IPS-NIHi7 (cell line): ENCODE measurements at regions not wholly inside any gene's neighbourhood (a gene's known extent, or its start where the extent isn't known, plus 50 kb on each side); places are given as distances from the start of the nearest gene placed in this dataset.
"Not testable (repeated sequence)": the region's sequence is repeated elsewhere in the genome, so short reads cannot be mapped to it uniquely, and the experiment has no call there.

Experiments used
- DNase-seq: peaks from one replicate; pipeline ENCODE4 v3.0.0; 2012; ENCODE audit warnings: mixed read lengths; ENCODE audit errors: extremely low spot score

- DNase-seq: not testable (repeated sequence)
Observed at GRCh38 chr4:52157071-52157470, 106.0 kb downstream of the SPATA18 start.

DNA sequence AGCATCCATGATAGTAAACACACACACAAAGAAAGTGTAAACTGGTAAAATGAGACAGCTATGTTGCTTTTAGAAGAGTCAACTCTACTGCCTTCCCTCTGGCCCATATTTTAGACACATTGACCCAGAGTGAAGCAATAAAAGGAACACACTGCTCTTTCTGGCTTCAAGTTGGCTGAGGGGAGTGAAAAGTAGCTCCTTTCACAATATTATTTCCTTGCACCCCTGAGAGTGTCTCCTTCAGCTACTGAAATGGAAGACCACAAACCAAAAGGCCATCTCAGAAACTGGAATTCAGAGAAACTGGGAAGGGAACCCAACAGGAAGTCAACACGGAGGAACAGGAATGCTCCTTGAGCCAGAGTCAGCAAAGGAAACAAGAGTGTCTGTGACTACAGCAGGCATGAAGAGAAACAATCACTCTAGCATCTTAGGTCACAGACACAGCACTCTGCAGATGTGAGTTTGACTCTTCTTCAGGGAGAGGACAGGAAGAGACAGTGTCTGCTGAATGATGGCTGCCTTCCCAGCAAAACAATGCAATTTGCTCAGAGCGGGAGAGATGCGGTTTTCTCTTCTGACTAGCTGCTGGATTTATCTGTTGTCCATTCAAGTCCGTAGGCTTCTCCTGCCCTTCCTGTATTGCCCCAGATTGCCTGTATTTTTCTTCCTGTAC, 106.7 kb downstream of the SPATA18 start:
- DNase-seq: no peak

DNA sequence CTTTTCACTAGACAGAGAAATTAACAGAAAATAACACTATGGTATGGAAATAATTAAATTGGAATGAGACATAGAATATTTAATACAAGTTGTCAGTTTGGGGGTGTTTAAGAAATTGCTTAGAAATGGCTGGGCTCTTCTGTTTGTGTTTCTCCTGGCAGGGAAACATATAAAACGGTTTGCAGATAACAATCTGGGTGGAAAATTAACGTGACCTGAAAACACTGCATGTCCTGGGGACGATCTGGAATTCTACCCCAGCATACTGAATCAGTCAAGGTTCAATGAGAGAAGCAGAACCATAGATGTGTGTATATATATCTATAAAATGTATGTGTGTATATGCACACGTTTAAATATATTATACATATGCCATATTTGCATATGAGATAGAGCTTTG, 109.8 kb downstream of the SPATA18 start:
- DNase-seq: no peak

- no peak for DNase-seq
Observed at GRCh38 chr4:52164116-52164515, 113.0 kb downstream of the SPATA18 start.

DNA sequence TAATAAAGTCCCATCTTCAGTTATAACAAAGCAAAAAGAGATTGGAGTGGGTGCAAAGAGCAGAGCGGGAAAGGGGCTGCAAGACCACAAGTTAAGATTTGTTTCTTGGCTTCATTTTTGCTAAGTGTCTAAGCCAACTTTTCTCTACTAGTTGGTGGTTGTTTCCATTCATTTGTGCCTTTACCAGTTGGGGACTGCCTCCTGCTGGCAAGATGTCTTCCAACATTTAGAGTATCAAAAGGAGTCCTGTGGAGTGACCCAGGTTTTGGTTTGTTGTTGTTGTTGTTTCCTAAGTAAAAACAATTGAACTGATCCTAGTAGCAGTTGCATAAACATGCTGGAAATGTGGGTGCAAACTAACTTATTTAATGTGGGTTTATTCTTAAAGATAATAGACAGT, 121.1 kb downstream of the SPATA18 start:
- peak; percentile 31 for DNase-seq

DNA sequence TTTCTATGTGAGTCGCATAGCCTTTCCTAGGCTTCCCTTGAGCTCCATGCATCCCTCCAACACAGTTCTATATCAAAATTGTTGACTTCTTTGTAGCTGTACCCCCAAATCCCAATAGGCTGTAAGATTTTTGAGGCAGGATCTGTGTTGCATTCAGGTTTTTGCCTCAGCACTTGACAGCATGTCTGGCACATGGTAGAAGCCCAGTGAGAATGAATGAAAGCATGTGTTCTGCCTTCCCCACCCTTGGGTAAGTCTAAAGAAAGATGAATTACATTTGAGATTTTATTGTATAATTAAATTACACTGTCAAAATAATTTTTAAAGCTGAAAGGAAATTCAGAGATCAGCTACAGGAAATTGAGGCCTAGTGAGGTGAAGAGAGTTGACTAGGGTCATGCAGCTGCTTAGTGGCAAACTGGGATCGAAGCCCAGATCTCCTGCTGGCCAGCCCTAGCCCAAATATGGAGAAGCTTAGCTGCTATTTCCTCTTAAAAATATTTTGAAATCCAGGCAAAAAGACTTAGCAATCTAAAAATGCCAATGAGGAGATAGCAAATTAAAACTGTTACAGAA, 122.5 kb downstream of the SPATA18 start:
- no peak for DNase-seq

DNA sequence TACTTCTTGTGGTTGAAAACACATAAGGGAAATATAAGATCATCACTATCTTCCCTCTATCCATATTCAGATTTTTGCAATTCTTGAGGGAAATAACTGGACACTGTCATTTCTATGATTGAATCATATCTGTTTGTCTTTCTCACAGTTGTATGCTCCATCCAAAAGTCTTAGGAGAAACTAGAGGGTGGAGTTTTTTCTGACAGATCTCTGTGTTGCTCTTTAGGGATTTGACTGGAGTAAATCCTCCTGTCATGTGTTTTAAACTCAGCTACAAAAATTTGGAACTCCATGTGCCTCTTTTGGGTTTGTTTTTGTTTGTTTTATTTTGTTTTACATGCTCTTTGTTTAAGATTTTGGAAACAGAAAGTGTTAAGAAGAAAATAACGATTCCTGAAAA, 136.5 kb downstream of the SPATA18 start:
- DNase-seq: no peak

DNA sequence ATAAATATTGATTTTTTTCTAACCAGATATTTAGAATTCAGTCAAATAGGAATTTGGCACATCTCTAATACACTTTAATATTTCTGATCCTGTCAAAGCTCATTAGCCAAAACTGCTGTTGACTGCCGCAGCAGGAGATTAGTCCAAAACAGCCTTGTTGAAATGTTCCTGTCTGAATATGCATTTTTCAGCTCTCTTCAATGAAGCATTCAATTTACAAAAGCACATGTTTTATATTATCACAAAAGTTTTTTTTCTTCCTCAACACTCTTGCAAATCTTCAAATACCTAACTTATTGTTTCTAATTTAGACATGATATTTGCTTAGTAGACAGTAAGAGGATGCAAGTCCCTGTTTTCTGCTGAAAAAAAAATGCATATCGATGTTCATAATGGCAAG, 140.9 kb downstream of the SPATA18 start:
- DNase-seq: no peak

DNA sequence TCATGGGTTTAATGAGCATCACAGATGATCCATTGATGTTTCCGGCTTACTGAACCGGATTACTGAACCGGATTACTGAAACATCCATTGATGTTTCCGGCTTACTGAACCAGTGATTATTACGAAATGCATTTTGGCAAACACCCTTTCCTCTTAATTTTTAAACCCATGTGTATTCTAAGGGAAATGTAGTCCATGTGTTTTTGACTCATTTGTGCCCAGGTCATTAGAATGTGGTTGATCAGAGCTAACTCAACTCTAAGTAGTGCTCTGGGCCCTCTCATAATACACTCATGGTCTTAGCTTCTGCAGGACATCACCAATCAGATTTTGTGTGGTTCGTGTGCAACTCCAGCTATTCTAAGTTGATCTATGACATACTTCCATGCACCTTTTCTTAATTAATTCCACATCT, 141.6 kb downstream of the SPATA18 start:
- DNase-seq: no peak

DNA sequence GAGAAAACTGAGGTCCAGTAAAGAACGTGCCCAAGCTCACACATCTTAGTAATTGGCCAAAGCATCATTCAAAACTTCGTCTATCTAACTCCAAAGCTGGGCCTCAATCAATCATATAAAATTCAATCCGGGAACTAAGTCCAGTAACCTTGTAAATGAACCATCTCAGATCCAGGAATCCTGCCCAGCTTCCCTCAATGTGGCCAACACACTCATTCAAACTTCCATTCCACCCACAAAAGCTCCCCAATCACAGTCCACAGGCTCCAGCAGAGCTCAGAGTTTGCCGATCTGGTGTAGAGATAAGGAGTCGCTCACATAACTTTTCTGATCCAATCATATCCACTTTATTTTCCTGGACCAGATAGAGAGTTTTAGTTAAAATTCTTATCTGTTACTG, 144.8 kb downstream of the SPATA18 start:
- no peak for DNase-seq

- DNase-seq: no peak
Observed at GRCh38 chr4:52196606-52197130, 145.6 kb downstream of the SPATA18 start.

GRCh38 chr4:52197306-52197705, 146.2 kb downstream of the SPATA18 start:
- DNase-seq: no peak

DNA sequence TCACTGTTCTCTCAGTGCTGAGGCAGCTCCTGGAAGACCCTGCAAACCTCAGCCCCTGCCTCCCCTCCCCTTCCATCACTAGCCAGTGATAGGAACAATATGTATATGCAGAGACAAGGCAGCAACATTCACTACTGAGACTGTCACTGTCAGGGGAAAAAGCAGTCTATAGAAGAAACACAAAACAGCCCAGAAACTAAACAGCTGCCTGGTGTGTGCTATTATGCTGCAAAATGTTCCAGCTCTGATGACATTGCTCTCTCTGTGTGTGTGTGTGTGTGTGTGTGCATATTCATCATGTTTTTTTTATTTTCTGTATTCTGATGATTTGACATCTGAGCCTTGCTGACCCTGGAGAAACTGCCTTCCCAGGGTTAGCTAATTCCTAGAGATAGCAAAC, 147.2 kb downstream of the SPATA18 start:
- no peak for DNase-seq

DNA sequence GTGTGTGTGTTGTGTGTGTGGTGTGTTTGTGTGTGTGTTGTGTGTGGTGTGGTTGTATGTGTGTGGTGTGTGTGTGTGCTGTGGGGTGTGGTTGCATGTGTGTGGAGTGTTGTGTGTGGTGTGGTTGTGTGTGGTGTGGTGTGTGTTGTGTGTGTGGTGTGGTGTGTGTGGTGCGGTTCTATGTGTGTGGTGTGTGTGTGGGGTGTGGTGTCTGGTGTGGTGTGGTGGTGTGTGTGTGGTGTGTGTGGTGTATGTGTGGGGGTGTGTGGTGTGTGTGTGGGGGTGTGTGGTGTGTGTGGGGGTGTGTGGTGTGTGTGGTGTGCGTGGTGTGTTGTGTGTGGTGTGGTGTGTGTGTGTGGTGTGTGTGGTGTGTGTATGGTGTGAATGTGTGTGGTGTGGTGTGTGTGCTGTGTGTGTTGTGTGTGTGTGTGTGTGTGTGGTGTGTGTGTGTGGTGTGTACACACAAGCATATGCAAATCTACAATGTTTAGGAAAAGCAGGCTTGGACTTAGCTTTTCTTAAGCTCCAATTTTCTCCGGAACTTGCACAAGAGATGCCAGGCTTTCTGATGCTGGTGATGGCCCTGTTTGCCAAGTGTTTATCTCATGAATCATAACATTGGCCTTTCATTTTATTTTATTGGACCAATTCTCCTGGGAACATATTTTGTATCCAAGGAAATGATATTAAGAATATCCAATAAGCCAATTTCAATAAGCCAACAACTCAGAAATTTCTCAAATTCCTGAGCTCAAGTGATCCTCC, 148.7 kb downstream of the SPATA18 start:
- no peak for DNase-seq

GRCh38 chr4:52200339-52200725, 149.2 kb downstream of the SPATA18 start:
- no peak for DNase-seq

GRCh38 chr4:52201715-52202114, 150.6 kb downstream of the SPATA18 start:
- DNase-seq: peak; percentile 44

DNA sequence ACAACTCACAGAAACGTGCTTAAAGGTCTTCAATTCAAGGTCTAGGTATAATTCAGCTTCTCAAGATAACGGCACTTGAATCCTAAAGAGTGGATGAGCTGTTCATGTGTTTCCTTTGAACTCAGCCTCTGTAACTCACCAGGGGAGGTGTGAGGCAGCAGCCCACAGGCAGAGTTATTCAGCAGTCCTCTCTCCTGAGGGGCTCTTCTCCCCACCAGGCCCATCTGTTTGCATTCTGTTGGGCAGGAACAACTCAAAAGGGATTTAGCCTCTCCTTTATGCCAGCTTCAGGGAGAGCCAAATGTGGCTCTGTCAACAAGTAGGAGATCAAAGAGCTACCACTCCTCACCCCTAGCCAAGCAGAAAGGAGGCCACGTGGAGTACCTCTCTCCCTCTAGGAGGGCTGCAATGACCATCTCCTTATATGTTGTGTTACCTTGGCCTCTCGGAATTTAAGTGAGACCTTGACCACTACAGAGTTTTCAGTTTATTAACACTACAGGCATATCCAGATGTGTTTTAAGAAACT, 151.2 kb downstream of the SPATA18 start:
- DNase-seq: peak; percentile 63

DNA sequence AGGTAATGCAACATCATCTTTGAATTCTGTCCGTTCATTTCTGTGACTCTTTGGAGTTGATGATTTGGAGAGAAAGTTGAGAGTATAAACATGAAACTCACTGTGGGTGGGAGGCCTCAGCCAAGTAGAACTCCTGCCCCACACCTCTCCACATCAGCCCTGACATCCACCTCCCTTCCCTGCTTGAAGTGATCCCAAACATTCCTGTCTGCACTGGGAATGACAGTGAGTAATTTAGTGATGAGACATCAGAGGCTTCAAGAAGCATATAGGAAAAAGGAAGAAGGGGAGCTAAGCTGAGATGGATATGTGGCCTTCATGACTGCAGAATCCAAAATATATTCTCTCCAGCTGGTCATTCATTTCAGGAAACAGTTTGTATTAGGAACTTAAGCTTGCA, 151.8 kb downstream of the SPATA18 start:
- no peak for DNase-seq

DNA sequence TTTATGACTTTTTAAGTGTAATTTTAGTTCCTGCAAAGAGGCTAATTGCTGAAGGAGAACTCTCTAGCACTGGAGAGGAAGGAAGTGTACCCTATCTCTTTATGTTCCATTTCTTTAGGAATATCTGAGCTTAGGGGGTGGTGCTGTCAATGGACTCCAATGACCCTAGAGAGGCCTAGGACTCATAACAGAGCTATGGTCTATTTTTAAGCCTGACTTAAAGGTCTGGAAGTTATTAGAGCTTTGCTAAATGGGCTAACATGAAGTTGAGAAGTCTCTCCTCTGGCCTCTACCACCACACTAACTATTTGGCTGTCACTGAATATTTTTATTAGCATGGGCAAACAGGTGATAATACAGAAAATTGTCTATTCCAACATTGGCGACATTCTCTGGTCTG, 152.2 kb downstream of the SPATA18 start:
- DNase-seq: no peak

- DNase-seq: no peak
Observed at GRCh38 chr4:52204921-52205320, 153.8 kb downstream of the SPATA18 start.

- not testable (repeated sequence) for DNase-seq
Observed at GRCh38 chr4:52207146-52207545, 156.0 kb downstream of the SPATA18 start.

- DNase-seq: no peak
Observed at GRCh38 chr4:52212702-52213101, 161.6 kb downstream of the SPATA18 start.

DNA sequence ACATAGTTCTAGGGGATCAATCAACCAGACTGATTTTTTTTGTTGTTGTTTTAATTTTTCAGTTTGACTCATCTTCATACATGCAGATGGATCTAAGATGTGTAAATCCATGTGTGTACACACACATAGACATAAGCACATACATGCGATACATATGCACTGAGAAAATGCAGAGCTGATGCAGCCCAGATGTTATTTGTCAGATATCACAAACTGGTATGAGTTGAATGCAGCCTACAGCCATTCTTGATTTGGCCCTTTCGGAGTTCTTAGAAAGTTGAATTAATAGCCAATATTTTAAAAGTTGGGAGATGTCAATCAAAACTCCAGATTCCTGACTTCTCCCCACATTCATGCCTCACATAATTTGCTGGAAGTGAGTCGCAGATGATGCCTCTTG, 180.4 kb downstream of the SPATA18 start:
- DNase-seq: no peak
